Neuronal stem cell (in vitro differentiated cells): ENCODE measurements at regions not wholly inside any gene's neighbourhood (a gene's known extent, or its start where the extent isn't known, plus 50 kb on each side); places are given as distances from the start of the nearest gene placed in this dataset.

Experiments
- DNase-seq: peaks from one replicate; pipeline ENCODE4 v3.0.0-alpha.2; 2013; ENCODE audit warnings: low spot score
- H2AFZ ChIP-seq: one replicate; pipeline ENCODE4 v1.6.1; 2013; ENCODE audit warnings: mild to moderate bottlenecking, low read length, inconsistent platforms
- H2AK5ac ChIP-seq: 2 replicates; pipeline ENCODE4 v1.6.1; 2013; ENCODE audit warnings: low read depth, mild to moderate bottlenecking, inconsistent platforms, low read length, moderate library complexity, mixed read lengths
- H2BK120ac ChIP-seq: 2 replicates; pipeline ENCODE4 v1.6.1; 2013; ENCODE audit warnings: low read depth, mild to moderate bottlenecking, inconsistent platforms, low read length, moderate library complexity, mixed read lengths
- H2BK12ac ChIP-seq: one replicate; pipeline ENCODE4 v1.6.1; 2013; ENCODE audit warnings: low read length, inconsistent platforms
- H2BK15ac ChIP-seq: 2 replicates; pipeline ENCODE4 v1.6.1; 2013; ENCODE audit warnings: mild to moderate bottlenecking, low read length, inconsistent platforms, mixed read lengths
- H2BK5ac ChIP-seq: one replicate; pipeline ENCODE4 v1.6.1; 2013; ENCODE audit warnings: inconsistent platforms, mild to moderate bottlenecking, low read length, moderate library complexity
- H3K14ac ChIP-seq: one replicate; pipeline ENCODE4 v1.6.1; 2013; ENCODE audit warnings: low read length, inconsistent platforms
- H3K18ac ChIP-seq: 2 replicates; pipeline ENCODE4 v1.6.1; 2013; ENCODE audit warnings: low read length, inconsistent platforms
- H3K23ac ChIP-seq: 2 replicates; pipeline ENCODE4 v1.6.1; 2013; ENCODE audit warnings: low read depth, mild to moderate bottlenecking, mixed read lengths, low read length, inconsistent platforms; ENCODE audit not compliant: poor library complexity
- H3K27ac ChIP-seq: replicated peaks from 3 replicates; pipeline ENCODE4 v1.5.1; 2013; ENCODE audit warnings: low read length, inconsistent platforms
- H3K27me3 ChIP-seq, 3 experiments: 2 replicates each; pipeline ENCODE4 v1.6.1; 2013; ENCODE audit warnings: low read length in 3 of 3, mild to moderate bottlenecking in 2 of 3, inconsistent platforms in 1 of 3, low read depth in 1 of 3, mixed read lengths in 1 of 3, moderate library complexity in 1 of 3; ENCODE audit not compliant: control insufficient read depth in 3 of 3, insufficient read depth in 3 of 3
- H3K36me3 ChIP-seq, 2 donors: replicated peaks in 1 of 2; 2 replicates each; pipeline ENCODE4 v1.6.1; 2013; ENCODE audit warnings: low read length in 2 of 2; ENCODE audit not compliant: control insufficient read depth in 2 of 2, insufficient read depth in 2 of 2
- H3K4ac ChIP-seq: 2 replicates; pipeline ENCODE4 v1.6.1; 2013; ENCODE audit warnings: inconsistent platforms, mild to moderate bottlenecking, low read length, moderate library complexity
- H3K4me1 ChIP-seq, 2 donors: 1 replicate in 1 of 2; 2 replicates in 1 of 2; pipeline ENCODE4 v1.6.1; 2013; ENCODE audit warnings: low read length in 2 of 2, low read depth in 1 of 2; ENCODE audit not compliant: control insufficient read depth in 2 of 2, insufficient read depth in 1 of 2
- H3K4me2 ChIP-seq: one replicate; pipeline ENCODE4 v1.6.1; 2013; ENCODE audit warnings: mild to moderate bottlenecking, low read length, inconsistent platforms; ENCODE audit not compliant: insufficient read depth, poor library complexity, severe bottlenecking
- H3K4me3 ChIP-seq, 2 donors: 2 replicates each; pipeline ENCODE4 v1.5.1; 2013; ENCODE audit warnings: low read length in 2 of 2, mild to moderate bottlenecking in 2 of 2, inconsistent platforms in 1 of 2, moderate library complexity in 1 of 2
- H3K79me1 ChIP-seq: one replicate; pipeline ENCODE4 v1.6.1; 2013; ENCODE audit warnings: low read depth, mild to moderate bottlenecking, inconsistent platforms, low read length, moderate library complexity
- H3K9ac ChIP-seq: one replicate; pipeline ENCODE4 v1.6.1; 2013; ENCODE audit warnings: mild to moderate bottlenecking, low read depth, low read length, inconsistent platforms; ENCODE audit not compliant: poor library complexity
- H3K9me3 ChIP-seq, 2 donors: replicated peaks in 1 of 2; 2 replicates each; pipeline versions ENCODE3 to v1.6.1; 2013; ENCODE audit warnings: low read length in 2 of 2, mild to moderate bottlenecking in 2 of 2, inconsistent platforms in 1 of 2, low read depth in 1 of 2, mixed read lengths in 1 of 2, moderate library complexity in 1 of 2; ENCODE audit not compliant: control insufficient read depth in 2 of 2, insufficient read depth in 1 of 2
- H4K8ac ChIP-seq: one replicate; pipeline ENCODE4 v1.6.1; 2013; ENCODE audit warnings: low read depth, mild to moderate bottlenecking, inconsistent platforms, low read length, moderate library complexity
- H4K91ac ChIP-seq: one replicate; pipeline ENCODE4 v1.6.1; 2013; ENCODE audit warnings: low read length, low read depth, mild to moderate bottlenecking, inconsistent platforms; ENCODE audit not compliant: poor library complexity
- WGBS, 2 donors: extraction: QIAGEN DNeasy Blood & Tissue Kit; methylation state at CpG; one replicate each; pipeline ENCODE4 v1.1.7; 2013; ENCODE audit warnings: missing lambda C conversion rate in 2 of 2, mixed read lengths in 1 of 2; ENCODE audit not compliant: insufficient read length in 2 of 2, insufficient replicate concordance in 1 of 2; ENCODE audit errors: extremely low coverage in 2 of 2; 5-methylcytosine and 5-hydroxymethylcytosine counted together

- H3K14ac ChIP-seq = no peak overlapping the region
- H2BK12ac ChIP-seq = no peak overlapping the region
- H3K27me3 ChIP-seq = no peaks in the 10 kb centered on the region
- no peak overlapping the region for H3K23ac ChIP-seq
- no peak overlapping the region for H2AFZ ChIP-seq
- no peak overlapping the region for H3K4me2 ChIP-seq
- H4K91ac ChIP-seq = no peak overlapping the region
- H3K4me1 ChIP-seq = no peaks in the 10 kb centered on the region
- H2BK15ac ChIP-seq = no peak overlapping the region
- no peaks in the 10 kb centered on the region for H3K36me3 ChIP-seq
- H3K4me3 ChIP-seq = no peak overlapping the region
- H3K4ac ChIP-seq = no peak overlapping the region
- no peak for DNase-seq
- no peak overlapping the region for H4K8ac ChIP-seq
- no peak overlapping the region for H3K9ac ChIP-seq
- H3K79me1 ChIP-seq = no peaks in the 10 kb centered on the region
- no peak overlapping the region for H2BK120ac ChIP-seq
- no peak overlapping the region for H3K27ac ChIP-seq
- no peak overlapping the region for H3K18ac ChIP-seq
- H2BK5ac ChIP-seq = no peak overlapping the region
- no CpG with 5 or more reads among the region's 2 CpGs for WGBS, 2 donors
- H2AK5ac ChIP-seq = no peak overlapping the region
- no peaks in the 10 kb centered on the region for H3K9me3 ChIP-seq
These were observed 109.0 kb downstream of the AQP4 start for GRCh38 chr18:26756556-26756955.

GRCh38 chr18:26746826-26747475 lies 118.6 kb downstream of the AQP4 start:
- WGBS, 2 donors = no CpG with 5 or more reads among the region's 10 CpGs

GRCh38 chr18:26746398-26746797 lies 119.1 kb downstream of the AQP4 start:
- DNase-seq = no peak
- no CpG with 5 or more reads among the region's 5 CpGs for WGBS, 2 donors
- H3K23ac ChIP-seq = no peak overlapping the region
- no peak overlapping the region for H4K91ac ChIP-seq
- H3K79me1 ChIP-seq = no peaks in the 10 kb centered on the region
- H2BK12ac ChIP-seq = no peak overlapping the region
- no peak overlapping the region for H2BK120ac ChIP-seq
- no peak overlapping the region for H2BK15ac ChIP-seq
- no peak overlapping the region for H3K4me3 ChIP-seq
- H2AFZ ChIP-seq = peak overlapping the region; percentile 73
- H3K18ac ChIP-seq = no peak overlapping the region
- no peaks in the 10 kb centered on the region for H3K27me3 ChIP-seq
- peaks cover 10 to 15% of the 10 kb centered on the region in 2 donors for H3K4me1 ChIP-seq
- no peak overlapping the region for H3K27ac ChIP-seq
- H3K9me3 ChIP-seq = no peaks in the 10 kb centered on the region
- H3K36me3 ChIP-seq = no peaks in the 10 kb centered on the region
- no peak overlapping the region for H4K8ac ChIP-seq
- no peak overlapping the region for H3K4ac ChIP-seq
- no peak overlapping the region for H2AK5ac ChIP-seq
- no peak overlapping the region for H3K9ac ChIP-seq
- no peak overlapping the region for H3K14ac ChIP-seq
- no peak overlapping the region for H2BK5ac ChIP-seq
- no peak overlapping the region for H3K4me2 ChIP-seq

More at GRCh38 chr18:26746826-26747475, 118.6 kb downstream of the AQP4 start:
- no peaks in the 10 kb centered on the region for H3K9me3 ChIP-seq
- no peak for DNase-seq
- H2BK120ac ChIP-seq = no peak overlapping the region
- H3K4me2 ChIP-seq = no peak overlapping the region
- no peak overlapping the region for H3K4me3 ChIP-seq
- H2AFZ ChIP-seq = peak overlapping the region; percentile 73
- no peak overlapping the region for H3K14ac ChIP-seq
- H4K91ac ChIP-seq = no peak overlapping the region
- no peak overlapping the region for H3K4ac ChIP-seq
- no peak overlapping the region for H3K23ac ChIP-seq
- no peak overlapping the region for H2BK15ac ChIP-seq
- H3K27me3 ChIP-seq = no peaks in the 10 kb centered on the region
- H2BK5ac ChIP-seq = no peak overlapping the region
- peaks cover 10 to 15% of the 10 kb centered on the region in 2 donors for H3K4me1 ChIP-seq
- no peak overlapping the region for H3K18ac ChIP-seq
- H2AK5ac ChIP-seq = no peak overlapping the region
- H3K27ac ChIP-seq = no peak overlapping the region
- H3K9ac ChIP-seq = no peak overlapping the region
- H4K8ac ChIP-seq = no peak overlapping the region
- H3K79me1 ChIP-seq = no peaks in the 10 kb centered on the region
- H2BK12ac ChIP-seq = no peak overlapping the region
- no peaks in the 10 kb centered on the region for H3K36me3 ChIP-seq

GRCh38 chr18:26745288-26746181 lies 120.0 kb downstream of the AQP4 start:
- no peak overlapping the region for H2BK120ac ChIP-seq
- H3K23ac ChIP-seq = no peak overlapping the region
- H3K4me2 ChIP-seq = no peak overlapping the region
- WGBS, 2 donors = no CpG with 5 or more reads among the region's 6 CpGs
- peak overlapping the region; percentile 62 for H3K18ac ChIP-seq
- no peak overlapping the region for H2BK5ac ChIP-seq
- no peak overlapping the region for H4K91ac ChIP-seq
- peak overlapping the region in 1 of 2 donors; percentile 52 for H3K4me3 ChIP-seq
- no peak overlapping the region for H3K14ac ChIP-seq
- no peak overlapping the region for H2BK12ac ChIP-seq
- no peak overlapping the region for H3K27ac ChIP-seq
- H3K36me3 ChIP-seq = no peaks in the 10 kb centered on the region
- DNase-seq = no peak
- no peak overlapping the region for H3K4ac ChIP-seq
- peak overlapping the region; percentile 73 for H2AFZ ChIP-seq
- H3K27me3 ChIP-seq = no peaks in the 10 kb centered on the region
- H2AK5ac ChIP-seq = no peak overlapping the region
- no peak overlapping the region for H3K9ac ChIP-seq
- peak overlapping the region; percentile 7 for H4K8ac ChIP-seq
- H2BK15ac ChIP-seq = no peak overlapping the region
- H3K9me3 ChIP-seq = no peaks in the 10 kb centered on the region
- no peaks in the 10 kb centered on the region for H3K79me1 ChIP-seq
- peaks cover 10 to 15% of the 10 kb centered on the region in 2 donors for H3K4me1 ChIP-seq
